Brain microvascular endothelial cell (primary cell): ENCODE measurements at regions not wholly inside any gene's neighbourhood (a gene's known extent, or its start where the extent isn't known, plus 50 kb on each side); places are given as distances from the start of the nearest gene placed in this dataset.

Experiments used
- DNase-seq: peaks from one replicate; pipeline ENCODE4 v3.0.0-alpha.2; 2020
- H3K27ac ChIP-seq: fragments of 250-450 bp; sonication (Bioruptor Pico); 2 replicates; pipeline ENCODE4 v1.5.1; 2020; ENCODE audit warnings: mild to moderate bottlenecking, moderate library complexity
- H3K27me3 ChIP-seq: fragments of 250-450 bp; sonication (Bioruptor Pico); replicated peaks from 2 replicates; pipeline ENCODE4 v1.5.1; 2020; ENCODE audit warnings: mild to moderate bottlenecking
- H3K36me3 ChIP-seq: fragments of 250-450 bp; sonication (Bioruptor Pico); replicated peaks from 2 replicates; pipeline ENCODE4 v1.5.1; 2020; ENCODE audit warnings: mild to moderate bottlenecking
- H3K4me3 ChIP-seq: 2 replicates; pipeline ENCODE4 v1.5.1; 2011; ENCODE audit warnings: low read depth, mild to moderate bottlenecking, control low read depth, low read length, moderate library complexity
- CTCF ChIP-seq: IDR thresholded peaks from 2 replicates; pipeline ENCODE4 v1.5.1; 2011; ENCODE audit warnings: low read depth, mild to moderate bottlenecking, moderate library complexity, low read length, control low read depth, inconsistent platforms; ENCODE audit errors: missing control alignments
- in situ Hi-C: cut with HindIII; loops from 2 replicates; pipeline ENCODE4 v1.10.0; 2017; ENCODE audit warnings: low sequenced_read_pairs, low pct_ligation_motif_present

GRCh38 chr7:9283246-9283645 is 849.8 kb downstream of the NXPH1 start:
- Histone ChIP-seq H3K36me3 (no peaks in the 10 kb centered on the region), H3K27ac (no peak overlapping the region), H3K4me3 (no peak overlapping the region), H3K27me3 (no peaks in the 10 kb centered on the region)
- TF ChIP-seq CTCF, result no peak
- in situ Hi-C loops, result no loop called here
- DNase-seq, result no peak

GRCh38 chr7:9302436-9302835 is 869.0 kb downstream of the NXPH1 start:
- H3K36me3 ChIP-seq, result no peaks in the 10 kb centered on the region
- no peak overlapping the region for H3K27ac ChIP-seq
- H3K27me3 ChIP-seq, result no peaks in the 10 kb centered on the region
- no peak for DNase-seq
- H3K4me3 ChIP-seq, result no peak overlapping the region
- no peak for TF ChIP-seq CTCF
- in situ Hi-C loops, result no loop called here

GRCh38 chr7:9307131-9307530 is 873.7 kb downstream of the NXPH1 start:
- TF ChIP-seq CTCF, result no peak
- DNase-seq, result no peak
- H3K4me3 ChIP-seq, result no peak overlapping the region
- no peaks in the 10 kb centered on the region for H3K27me3 ChIP-seq
- in situ Hi-C loops, result no loop called here
- no peaks in the 10 kb centered on the region for H3K36me3 ChIP-seq
- H3K27ac ChIP-seq, result no peak overlapping the region

GRCh38 chr7:9324513-9324912 is 891.1 kb downstream of the NXPH1 start:
- in situ Hi-C loops, result no loop called here
- no peaks in the 10 kb centered on the region for H3K36me3 ChIP-seq
- no peak for TF ChIP-seq CTCF
- DNase-seq, result no peak
- no peak overlapping the region for H3K4me3 ChIP-seq
- H3K27ac ChIP-seq, result no peak overlapping the region
- H3K27me3 ChIP-seq, result no peaks in the 10 kb centered on the region

GRCh38 chr7:9328296-9328695 is 894.9 kb downstream of the NXPH1 start:
- Histone ChIP-seq H3K27me3 (no peaks in the 10 kb centered on the region), H3K27ac (no peak overlapping the region), H3K36me3 (no peaks in the 10 kb centered on the region), H3K4me3 (no peak overlapping the region)
- TF ChIP-seq CTCF, result no peak
- in situ Hi-C loops, result no loop called here
- DNase-seq, result no peak

GRCh38 chr7:9349625-9350024 is 916.2 kb downstream of the NXPH1 start:
- in situ Hi-C loops, result no loop called here

More at GRCh38 chr7:9349625-9350024, 916.2 kb downstream of the NXPH1 start:
- Histone ChIP-seq H3K27me3 (no peaks in the 10 kb centered on the region), H3K36me3 (no peaks in the 10 kb centered on the region), H3K27ac (no peak overlapping the region), H3K4me3 (no peak overlapping the region)
- TF ChIP-seq CTCF, result no peak
- no peak for DNase-seq
